ENCODE measurements at regions not wholly inside any gene's neighbourhood (a gene's known extent, or its start where the extent isn't known, plus 50 kb on each side); places are given as distances from the start of the nearest gene placed in this dataset.

DNA sequence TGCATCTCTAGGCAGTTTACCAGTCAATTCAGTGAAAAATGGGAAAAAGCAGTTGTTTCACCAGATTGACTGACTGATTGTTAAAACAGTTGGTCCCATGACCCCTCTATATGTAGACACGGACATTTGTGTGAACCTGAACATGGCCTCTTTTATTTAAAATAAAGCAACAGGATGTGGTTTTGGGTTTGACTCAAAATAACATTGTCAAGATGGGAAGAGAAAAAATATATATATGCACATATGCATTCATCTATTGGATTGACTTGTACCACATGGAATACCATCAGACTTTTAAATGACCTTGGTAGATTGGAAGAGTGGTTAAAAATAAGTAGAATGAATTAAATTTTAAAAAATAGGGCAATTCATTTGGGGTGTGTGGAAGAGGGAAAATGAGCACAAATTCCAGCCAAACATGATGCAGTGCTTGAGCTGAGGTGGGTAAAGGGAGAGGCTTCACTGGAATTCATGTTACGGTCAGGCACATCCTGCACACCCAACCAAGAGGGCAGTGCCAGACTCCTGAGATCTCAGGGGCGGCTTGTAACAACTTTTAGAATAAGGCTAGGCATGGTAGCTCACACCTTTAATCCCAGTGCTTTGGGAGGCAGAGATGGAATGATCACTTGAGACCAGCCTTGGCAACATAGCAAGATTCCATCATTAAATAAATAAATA is 560.7 kb upstream of the TENM3 start:
- Histone ChIP-seq H3K4me1 (no peaks in the 10 kb centered on the region), H3K4me3 (ENCODE audit: low read depth, low read length) (no peak overlapping the region), H3K9me3 (no peaks in the 10 kb centered on the region), H3K27me3 (replicated peaks; ENCODE audit: control insufficient read depth, insufficient read depth, low read length) (peaks cover 1% of the 10 kb centered on the region), H3K36me3 (ENCODE audit: control insufficient read depth, insufficient read depth, low read length) (no peaks in the 10 kb centered on the region)
- Mint-ChIP-seq H3K9me3 (ENCODE audit: unreplicated experiment) (no peaks in the 10 kb centered on the region), H3K4me1 (ENCODE audit: low read depth, unreplicated experiment) (no peaks in the 10 kb centered on the region), H3K27me3 (ENCODE audit: insufficient read depth, unreplicated experiment) (peaks cover 16% of the 10 kb centered on the region), H3K36me3 (ENCODE audit: insufficient read depth, unreplicated experiment) (no peaks in the 10 kb centered on the region), H3K27ac (ENCODE audit: unreplicated experiment) (no peak overlapping the region), H3K4me3 (ENCODE audit: unreplicated experiment) (no peak overlapping the region)
- DNase-seq, result no peak
- intact Hi-C loops (cut with micrococcal nuclease; ENCODE audit: unreplicated experiment), result no loop called here
- no TSS peak for BruUV-seq (replicated peaks)
- CTCF ChIA-PET, result no interaction called here
- TF ChIP-seq, protein P1, sequence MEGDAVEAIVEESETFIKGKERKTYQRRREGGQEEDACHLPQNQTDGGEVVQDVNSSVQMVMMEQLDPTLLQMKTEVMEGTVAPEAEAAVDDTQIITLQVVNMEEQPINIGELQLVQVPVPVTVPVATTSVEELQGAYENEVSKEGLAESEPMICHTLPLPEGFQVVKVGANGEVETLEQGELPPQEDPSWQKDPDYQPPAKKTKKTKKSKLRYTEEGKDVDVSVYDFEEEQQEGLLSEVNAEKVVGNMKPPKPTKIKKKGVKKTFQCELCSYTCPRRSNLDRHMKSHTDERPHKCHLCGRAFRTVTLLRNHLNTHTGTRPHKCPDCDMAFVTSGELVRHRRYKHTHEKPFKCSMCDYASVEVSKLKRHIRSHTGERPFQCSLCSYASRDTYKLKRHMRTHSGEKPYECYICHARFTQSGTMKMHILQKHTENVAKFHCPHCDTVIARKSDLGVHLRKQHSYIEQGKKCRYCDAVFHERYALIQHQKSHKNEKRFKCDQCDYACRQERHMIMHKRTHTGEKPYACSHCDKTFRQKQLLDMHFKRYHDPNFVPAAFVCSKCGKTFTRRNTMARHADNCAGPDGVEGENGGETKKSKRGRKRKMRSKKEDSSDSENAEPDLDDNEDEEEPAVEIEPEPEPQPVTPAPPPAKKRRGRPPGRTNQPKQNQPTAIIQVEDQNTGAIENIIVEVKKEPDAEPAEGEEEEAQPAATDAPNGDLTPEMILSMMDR (IDR thresholded peaks at IDR 0.05; ENCODE audit: insufficient read depth in 1 of 2, low read depth in 1 of 2, low read length in 1 of 2, severe bottlenecking in 1 of 2, unreplicated experiment in 1 of 2), result no peak
- POLR2A ChIA-PET, result no interaction called here

GRCh38 chr4:181684310-181684709 is 558.9 kb upstream of the TENM3 start:
- H3K27me3 Mint-ChIP-seq (ENCODE audit: insufficient read depth, unreplicated experiment), result peaks cover 6% of the 10 kb centered on the region
- BruUV-seq (replicated peaks), result no TSS peak
- ChIA-PET CTCF (no interaction called here), POLR2A (no interaction called here)
- H3K4me3 Mint-ChIP-seq (ENCODE audit: unreplicated experiment), result no peak overlapping the region
- no peaks in the 10 kb centered on the region for H3K4me1 Mint-ChIP-seq (ENCODE audit: low read depth, unreplicated experiment)
- no peaks in the 10 kb centered on the region for H3K9me3 ChIP-seq
- H3K4me3 ChIP-seq (ENCODE audit: low read depth, low read length), result no peak overlapping the region
- H3K36me3 Mint-ChIP-seq (ENCODE audit: insufficient read depth, unreplicated experiment), result no peaks in the 10 kb centered on the region
- no peaks in the 10 kb centered on the region for H3K4me1 ChIP-seq
- intact Hi-C loops (cut with micrococcal nuclease; ENCODE audit: unreplicated experiment), result no loop called here
- DNase-seq, result no peak
- TF ChIP-seq, protein P1 (IDR thresholded peaks at IDR 0.05; ENCODE audit: insufficient read depth in 1 of 2, low read depth in 1 of 2, low read length in 1 of 2, severe bottlenecking in 1 of 2, unreplicated experiment in 1 of 2), result no peak
- no peaks in the 10 kb centered on the region for H3K36me3 ChIP-seq (ENCODE audit: control insufficient read depth, insufficient read depth, low read length)
- H3K27me3 ChIP-seq (replicated peaks; ENCODE audit: control insufficient read depth, insufficient read depth, low read length), result no peaks in the 10 kb centered on the region
- H3K27ac Mint-ChIP-seq (ENCODE audit: unreplicated experiment), result no peak overlapping the region
- H3K9me3 Mint-ChIP-seq (ENCODE audit: unreplicated experiment), result no peaks in the 10 kb centered on the region

DNA sequence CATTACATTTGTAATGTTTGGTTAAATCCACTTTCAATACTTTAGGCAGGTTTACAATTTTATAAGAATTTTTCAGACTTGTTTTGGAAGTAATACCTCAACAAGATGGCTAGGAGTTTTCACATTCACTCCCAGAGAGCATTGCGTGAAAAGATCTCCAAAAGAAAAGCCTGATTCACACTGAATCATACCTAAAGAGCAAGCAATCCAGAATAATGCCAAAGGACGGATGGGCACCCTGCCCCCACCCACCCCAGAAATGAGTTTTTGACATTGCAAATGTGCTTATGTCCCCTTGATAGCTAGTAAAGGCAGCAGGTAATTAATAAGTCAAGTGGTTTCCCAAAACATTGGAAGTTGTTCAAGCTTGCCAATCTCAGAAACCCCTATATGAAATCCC is 557.7 kb upstream of the TENM3 start:
- ChIA-PET CTCF (no interaction called here), POLR2A (no interaction called here)
- intact Hi-C loops (cut with micrococcal nuclease; ENCODE audit: unreplicated experiment), result no loop called here
- Mint-ChIP-seq H3K9me3 (ENCODE audit: unreplicated experiment) (no peaks in the 10 kb centered on the region), H3K4me1 (ENCODE audit: low read depth, unreplicated experiment) (no peaks in the 10 kb centered on the region), H3K27ac (ENCODE audit: unreplicated experiment) (no peak overlapping the region), H3K27me3 (ENCODE audit: insufficient read depth, unreplicated experiment) (peaks cover 10% of the 10 kb centered on the region), H3K4me3 (ENCODE audit: unreplicated experiment) (no peak overlapping the region), H3K36me3 (ENCODE audit: insufficient read depth, unreplicated experiment) (no peaks in the 10 kb centered on the region)
- no peaks in the 10 kb centered on the region for H3K27me3 ChIP-seq (replicated peaks; ENCODE audit: control insufficient read depth, insufficient read depth, low read length)
- no peak for DNase-seq
- H3K4me1 ChIP-seq, result no peaks in the 10 kb centered on the region
- H3K9me3 ChIP-seq, result no peaks in the 10 kb centered on the region
- H3K4me3 ChIP-seq (ENCODE audit: low read depth, low read length), result no peak overlapping the region
- TF ChIP-seq, protein P1 (IDR thresholded peaks at IDR 0.05; ENCODE audit: insufficient read depth in 1 of 2, low read depth in 1 of 2, low read length in 1 of 2, severe bottlenecking in 1 of 2, unreplicated experiment in 1 of 2), result no peak
- no TSS peak for BruUV-seq (replicated peaks)
- H3K36me3 ChIP-seq (ENCODE audit: control insufficient read depth, insufficient read depth, low read length), result no peaks in the 10 kb centered on the region

Measured in Caco-2 (cell line).